ENCODE measurements at regions not wholly inside any gene's neighbourhood (a gene's known extent, or its start where the extent isn't known, plus 50 kb on each side); places are given as distances from the start of the nearest gene placed in this dataset.

- Histone ChIP-seq H3K27me3 (no peaks in the 10 kb centered on the region), H3K27ac (no peak overlapping the region), H3K4me1 (no peaks in the 10 kb centered on the region), H3K9me3 (no peaks in the 10 kb centered on the region), H3K4me3 (no peak overlapping the region), H3K36me3 (no peaks in the 10 kb centered on the region)
- no peak for TF ChIP-seq CTCF (IDR thresholded peaks at IDR 0.05)
- intact Hi-C loops (cut with DNase I; ENCODE audit: low total_unique reads) = no loop called here
- no peak for DNase-seq
Measured at GRCh38 chr2:172215172-172215935, 112.7 kb upstream of the DLX2 start.

- intact Hi-C loops (cut with DNase I; ENCODE audit: low total_unique reads) = no loop called here
Measured at GRCh38 chr2:172215936-172216335, 113.2 kb upstream of the DLX2 start.

GRCh38 chr2:172216477-172216876, 113.8 kb upstream of the DLX2 start:
- no peak for TF ChIP-seq CTCF (IDR thresholded peaks at IDR 0.05)
- Histone ChIP-seq H3K9me3 (no peaks in the 10 kb centered on the region), H3K27ac (no peak overlapping the region), H3K27me3 (no peaks in the 10 kb centered on the region), H3K4me3 (no peak overlapping the region), H3K36me3 (no peaks in the 10 kb centered on the region), H3K4me1 (no peaks in the 10 kb centered on the region)
- intact Hi-C loops (cut with DNase I; ENCODE audit: low total_unique reads) = no loop called here
- DNase-seq = no peak

More at GRCh38 chr2:172215936-172216335, 113.2 kb upstream of the DLX2 start:
- no peak overlapping the region for H3K4me3 ChIP-seq
- H3K4me1 ChIP-seq = no peaks in the 10 kb centered on the region
- H3K9me3 ChIP-seq = no peaks in the 10 kb centered on the region
- H3K27me3 ChIP-seq = no peaks in the 10 kb centered on the region
- no peak overlapping the region for H3K27ac ChIP-seq
- no peak for TF ChIP-seq CTCF (IDR thresholded peaks at IDR 0.05)
- no peak for DNase-seq
- no peaks in the 10 kb centered on the region for H3K36me3 ChIP-seq

GRCh38 chr2:172219201-172219600, 116.5 kb upstream of the DLX2 start:
- Histone ChIP-seq H3K27ac (no peak overlapping the region), H3K9me3 (no peaks in the 10 kb centered on the region), H3K27me3 (peaks cover 0 to 3% of the 10 kb centered on the region in 2 donors), H3K36me3 (no peaks in the 10 kb centered on the region), H3K4me3 (no peak overlapping the region), H3K4me1 (no peaks in the 10 kb centered on the region)
- TF ChIP-seq CTCF (IDR thresholded peaks at IDR 0.05) = no peak
- intact Hi-C loops (cut with DNase I; ENCODE audit: low total_unique reads) = no loop called here
- no peak for DNase-seq

GRCh38 chr2:172220121-172220520, 117.4 kb upstream of the DLX2 start:
- Histone ChIP-seq H3K27ac (no peak overlapping the region), H3K36me3 (no peaks in the 10 kb centered on the region), H3K4me3 (no peak overlapping the region), H3K27me3 (peaks cover 0 to 3% of the 10 kb centered on the region in 2 donors), H3K4me1 (no peaks in the 10 kb centered on the region), H3K9me3 (no peaks in the 10 kb centered on the region)
- TF ChIP-seq CTCF (IDR thresholded peaks at IDR 0.05) = no peak
- intact Hi-C loops (cut with DNase I; ENCODE audit: low total_unique reads) = no loop called here
- no peak for DNase-seq

Data from tibial artery (tissue), 4 donors.